Prostate gland (tissue), 2 donors: ENCODE measurements at regions not wholly inside any gene's neighbourhood (a gene's known extent, or its start where the extent isn't known, plus 50 kb on each side); places are given as distances from the start of the nearest gene placed in this dataset.

ENCODE experiments used
- POLR2A ChIP-seq: fragments of 450-650 bp; IDR thresholded peaks from one replicate; pipeline ENCODE4 v1.6.1; 2016; ENCODE audit warnings: antibody characterized with exemption, mild to moderate bottlenecking
- POLR2AphosphoS5 ChIP-seq: sonication (generic); formaldehyde crosslinking; IDR thresholded peaks from one replicate; pipeline ENCODE4 v1.6.1; 2017; ENCODE audit warnings: antibody characterized with exemption
- TF ChIP-seq, protein P1 (sequence below), 4 experiments: fragments of 200-600 bp in 2 of 4; fragments of 450-650 bp in 2 of 4; sonication (generic) in 2 of 4; IDR thresholded peaks; 1 replicate in 3 of 4; 2 replicates in 1 of 4; pipeline ENCODE4 v1.5.1; 2016 to 2019; ENCODE audit warnings: antibody characterized with exemption in 4 of 4, mild to moderate bottlenecking in 2 of 4, moderate library complexity in 2 of 4

DNA sequence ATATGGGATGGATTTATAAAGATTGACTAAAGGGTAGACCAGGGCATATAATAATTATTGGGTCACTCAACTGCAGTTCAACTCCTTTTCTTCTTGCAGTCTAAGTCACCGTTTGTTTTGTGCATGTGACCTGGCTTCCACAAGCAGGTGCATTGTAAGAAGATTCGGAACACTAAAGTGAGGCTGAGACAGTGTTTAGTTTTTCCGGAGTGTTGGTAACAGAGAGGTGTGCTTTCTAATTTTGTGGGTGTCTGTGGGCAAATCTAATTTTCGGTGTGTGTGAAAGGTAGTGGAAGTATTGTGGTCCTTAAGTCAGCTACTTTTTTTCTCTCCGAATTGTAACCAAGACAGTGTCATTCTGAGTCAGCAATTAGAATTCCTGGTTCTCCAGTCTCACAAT is 184.5 kb downstream of the CDH19 start:
- TF ChIP-seq, protein P1, sequence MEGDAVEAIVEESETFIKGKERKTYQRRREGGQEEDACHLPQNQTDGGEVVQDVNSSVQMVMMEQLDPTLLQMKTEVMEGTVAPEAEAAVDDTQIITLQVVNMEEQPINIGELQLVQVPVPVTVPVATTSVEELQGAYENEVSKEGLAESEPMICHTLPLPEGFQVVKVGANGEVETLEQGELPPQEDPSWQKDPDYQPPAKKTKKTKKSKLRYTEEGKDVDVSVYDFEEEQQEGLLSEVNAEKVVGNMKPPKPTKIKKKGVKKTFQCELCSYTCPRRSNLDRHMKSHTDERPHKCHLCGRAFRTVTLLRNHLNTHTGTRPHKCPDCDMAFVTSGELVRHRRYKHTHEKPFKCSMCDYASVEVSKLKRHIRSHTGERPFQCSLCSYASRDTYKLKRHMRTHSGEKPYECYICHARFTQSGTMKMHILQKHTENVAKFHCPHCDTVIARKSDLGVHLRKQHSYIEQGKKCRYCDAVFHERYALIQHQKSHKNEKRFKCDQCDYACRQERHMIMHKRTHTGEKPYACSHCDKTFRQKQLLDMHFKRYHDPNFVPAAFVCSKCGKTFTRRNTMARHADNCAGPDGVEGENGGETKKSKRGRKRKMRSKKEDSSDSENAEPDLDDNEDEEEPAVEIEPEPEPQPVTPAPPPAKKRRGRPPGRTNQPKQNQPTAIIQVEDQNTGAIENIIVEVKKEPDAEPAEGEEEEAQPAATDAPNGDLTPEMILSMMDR (IDR thresholded peaks at IDR 0.05): no peak
- TF ChIP-seq POLR2A (no peak), POLR2AphosphoS5 (no peak)
